IMR-90 (cell line): ENCODE measurements at regions not wholly inside any gene's neighbourhood (a gene's known extent, or its start where the extent isn't known, plus 50 kb on each side); places are given as distances from the start of the nearest gene placed in this dataset.

Experiments used
- ATAC-seq: fragments of 200-7000 bp; cut with Tn5 transposase; 2 replicates; pipeline ENCODE4 v1.9.1; 2020; ENCODE audit warnings: low read depth, mild to moderate bottlenecking, moderate library complexity
- BruUV-seq: library from RNA; stranded (reverse); fragments of 400-500 nt; replicated peaks from 2 replicates; lab custom pipeline; 2021; lab: Mats Ljungman, UMichigan
- CTCF ChIA-PET: fragments of 300-600 bp; formaldehyde crosslinking; extraction: SDS; loops from one replicate; lab custom pipeline; 2021; ENCODE audit warnings: antibody characterized with exemption; lab: Yijun Ruan, JAX
- POLR2A ChIA-PET: fragments of 300-600 bp; sonication (Branson Sonifier 250); formaldehyde crosslinking; loops from one replicate; lab custom pipeline; 2022; ENCODE audit warnings: antibody characterized with exemption; ENCODE audit not compliant: unreplicated experiment; lab: Charles Lee
- DNase-seq: peaks from one replicate; pipeline ENCODE4 v3.0.0; 2013
- H2AFZ ChIP-seq: replicated peaks from 2 replicates; pipeline ENCODE3; 2013; ENCODE audit warnings: low read length, mild to moderate bottlenecking; ENCODE audit not compliant: poor library complexity
- H2AK5ac ChIP-seq: 2 replicates; pipeline ENCODE4 v1.6.1; 2013; ENCODE audit warnings: low read depth, low read length, inconsistent platforms
- H2AK9ac ChIP-seq: replicated peaks from 2 replicates; pipeline ENCODE3; 2013; ENCODE audit warnings: mild to moderate bottlenecking, low read depth, low read length, moderate library complexity; ENCODE audit not compliant: poor library complexity
- H2BK120ac ChIP-seq: 2 replicates; pipeline ENCODE4 v1.6.1; 2013; ENCODE audit warnings: low read depth, low read length, inconsistent platforms
- H2BK15ac ChIP-seq: 3 replicates; pipeline ENCODE4 v1.6.1; 2013; ENCODE audit warnings: low read depth, low read length, inconsistent platforms
- H2BK20ac ChIP-seq: 2 replicates; pipeline ENCODE4 v1.6.1; 2013; ENCODE audit warnings: low read depth, mild to moderate bottlenecking, inconsistent platforms, low read length, moderate library complexity
- H2BK5ac ChIP-seq: 2 replicates; pipeline ENCODE4 v1.6.1; 2013; ENCODE audit warnings: mild to moderate bottlenecking, low read depth, low read length, inconsistent platforms; ENCODE audit not compliant: poor library complexity, severe bottlenecking
- H3K14ac ChIP-seq: replicated peaks from 2 replicates; pipeline ENCODE4 v1.6.1; 2013; ENCODE audit warnings: low read depth, low read length, inconsistent platforms
- H3K18ac ChIP-seq: 2 replicates; pipeline ENCODE4 v1.6.1; 2013; ENCODE audit warnings: low read depth, low read length, control low read depth
- H3K23ac ChIP-seq: 2 replicates; pipeline ENCODE4 v1.6.1; 2013; ENCODE audit warnings: low read depth, low read length, inconsistent platforms
- H3K27ac ChIP-seq: 2 replicates; pipeline ENCODE4 v1.5.1; 2013; ENCODE audit warnings: mild to moderate bottlenecking, control low read depth, low read length; ENCODE audit not compliant: insufficient read depth
- H3K27me3 ChIP-seq: 2 replicates; pipeline ENCODE4 v1.6.1; 2013; ENCODE audit warnings: low read length; ENCODE audit not compliant: control insufficient read depth, insufficient read depth
- H3K36me3 ChIP-seq: 2 replicates; pipeline ENCODE4 v1.6.1; 2013; ENCODE audit warnings: low read length, mixed read lengths; ENCODE audit not compliant: control insufficient read depth, insufficient read depth
- H3K4ac ChIP-seq: 2 replicates; pipeline ENCODE4 v1.6.1; 2013; ENCODE audit warnings: low read depth, low read length, inconsistent platforms
- H3K4me1 ChIP-seq: 2 replicates; pipeline ENCODE4 v1.6.1; 2013; ENCODE audit warnings: low read length, mixed read lengths; ENCODE audit not compliant: control insufficient read depth, insufficient read depth
- H3K4me2 ChIP-seq: 2 replicates; pipeline ENCODE4 v1.6.1; 2013; ENCODE audit warnings: low read depth, mild to moderate bottlenecking, control low read depth, low read length, moderate library complexity
- H3K4me3 ChIP-seq: 2 replicates; pipeline ENCODE4 v1.5.1; 2013; ENCODE audit warnings: low read depth, mild to moderate bottlenecking, control low read depth, low read length, moderate library complexity; ENCODE audit not compliant: insufficient read depth
- H3K56ac ChIP-seq: 2 replicates; pipeline ENCODE4 v1.6.1; 2013; ENCODE audit warnings: low read length, inconsistent platforms; ENCODE audit not compliant: insufficient read depth; ENCODE audit errors: extremely low read depth
- H3K79me1 ChIP-seq, 2 experiments: 2 replicates each; pipeline ENCODE4 v1.6.1; 2013; ENCODE audit warnings: low read length in 2 of 2, inconsistent platforms in 1 of 2, low read depth in 1 of 2
- H3K9ac ChIP-seq: 2 replicates; pipeline ENCODE4 v1.6.1; 2013; ENCODE audit warnings: low read depth, low read length, control low read depth
- H3K9me1 ChIP-seq: 2 replicates; pipeline ENCODE4 v1.6.1; 2013; ENCODE audit warnings: low read length, inconsistent platforms; ENCODE audit not compliant: insufficient read depth
- H3K9me3 ChIP-seq: 2 replicates; pipeline ENCODE4 v1.6.1; 2013; ENCODE audit warnings: low read length; ENCODE audit not compliant: control insufficient read depth, insufficient read depth
- H4K20me1 ChIP-seq: 2 replicates; pipeline ENCODE4 v1.6.1; 2013; ENCODE audit warnings: low read length, inconsistent platforms; ENCODE audit not compliant: insufficient read depth
- H4K5ac ChIP-seq: 2 replicates; pipeline ENCODE4 v1.6.1; 2013; ENCODE audit warnings: mild to moderate bottlenecking, low read depth, low read length, control low read depth
- H4K8ac ChIP-seq, 2 experiments: 2 replicates each; pipeline ENCODE4 v1.6.1; 2013; ENCODE audit warnings: low read depth in 2 of 2, low read length in 2 of 2, control low read depth in 1 of 2, inconsistent platforms in 1 of 2
- H4K91ac ChIP-seq: 2 replicates; pipeline ENCODE4 v1.6.1; 2013; ENCODE audit warnings: low read depth, low read length, inconsistent platforms; ENCODE audit not compliant: insufficient read depth
- BHLHE40 ChIP-seq: fragments of 150-350 bp; IDR thresholded peaks from 2 replicates; pipeline ENCODE4 v1.6.1; 2016; ENCODE audit warnings: mild to moderate bottlenecking, low read depth, low read length
- CEBPB ChIP-seq: IDR thresholded peaks from 2 replicates; pipeline ENCODE4 v1.6.1; 2012; ENCODE audit warnings: low read depth, low read length, improper control_type of control experiment
- CHD1 ChIP-seq: IDR thresholded peaks from 2 replicates; pipeline ENCODE4 v1.6.1; 2012; ENCODE audit warnings: low read depth, low read length, improper control_type of control experiment
- MAFK ChIP-seq: IDR thresholded peaks from 2 replicates; pipeline ENCODE4 v1.6.1; 2012; ENCODE audit warnings: low read depth, low read length, improper control_type of control experiment
- MAZ ChIP-seq: IDR thresholded peaks from 2 replicates; pipeline ENCODE4 v1.6.1; 2012; ENCODE audit warnings: low read depth, mild to moderate bottlenecking, low read length, improper control_type of control experiment, moderate library complexity, borderline replicate concordance
- MXI1 ChIP-seq: IDR thresholded peaks from 2 replicates; pipeline ENCODE4 v1.6.1; 2012; ENCODE audit warnings: low read depth, mild to moderate bottlenecking, low read length, moderate library complexity, borderline replicate concordance
- POLR2A ChIP-seq: IDR thresholded peaks from 2 replicates; pipeline ENCODE4 v1.6.1; 2012; ENCODE audit warnings: mild to moderate bottlenecking, low read depth, low read length
- RAD21 ChIP-seq: IDR thresholded peaks from 2 replicates; pipeline ENCODE4 v1.6.1; 2012; ENCODE audit warnings: low read length, improper control_type of control experiment
- RCOR1 ChIP-seq: IDR thresholded peaks from 2 replicates; pipeline ENCODE4 v1.6.1; 2012; ENCODE audit warnings: mild to moderate bottlenecking, low read length, improper control_type of control experiment; ENCODE audit not compliant: insufficient replicate concordance
- SMC3 ChIP-seq: fragments of 150-350 bp; IDR thresholded peaks from 2 replicates; pipeline ENCODE4 v1.6.1; 2016; ENCODE audit warnings: low read depth, mild to moderate bottlenecking, antibody characterized with exemption, low read length, moderate library complexity
- WGBS, 2 experiments: methylation state at CpG; one replicate each; pipeline versions ENCODE4 v1.1.5 to v1.1.7; 2013; ENCODE audit warnings: missing lambda C conversion rate in 2 of 2; ENCODE audit not compliant: insufficient read length in 1 of 2; ENCODE audit errors: extremely low coverage in 2 of 2; 5-methylcytosine and 5-hydroxymethylcytosine counted together
- dilution Hi-C: fragments of 300-500 bp; cut with HindIII; formaldehyde crosslinking; loops from one replicate; pipeline ENCODE4 v1.14.3; 2018; ENCODE audit warnings: low sequenced_read_pairs; ENCODE audit not compliant: unreplicated experiment
- in situ Hi-C: fragments of 300-500 bp; cut with MboI; formaldehyde crosslinking; loops from 3 replicates; pipeline ENCODE4 v1.14.3; 2019; ENCODE audit warnings: low sequenced_read_pairs, inconsistent platforms, mixed read lengths
- intact Hi-C: fragments of 100-400 bp; cut with micrococcal nuclease; formaldehyde crosslinking; loops from 2 replicates; pipeline ENCODE4 v1.10.0; 2022
- TF ChIP-seq, protein P1 (sequence below): conservative IDR thresholded peaks from 2 replicates; pipeline ENCODE4 v1.5.1; 2012; ENCODE audit warnings: mild to moderate bottlenecking, low read depth, low read length, improper control_type of control experiment
- TF ChIP-seq, protein P2 (sequence below): fragments of 150-350 bp; IDR thresholded peaks from 2 replicates; pipeline ENCODE4 v1.6.1; 2017; ENCODE audit warnings: mild to moderate bottlenecking, antibody characterized with exemption, low read length, low read depth

DNA sequence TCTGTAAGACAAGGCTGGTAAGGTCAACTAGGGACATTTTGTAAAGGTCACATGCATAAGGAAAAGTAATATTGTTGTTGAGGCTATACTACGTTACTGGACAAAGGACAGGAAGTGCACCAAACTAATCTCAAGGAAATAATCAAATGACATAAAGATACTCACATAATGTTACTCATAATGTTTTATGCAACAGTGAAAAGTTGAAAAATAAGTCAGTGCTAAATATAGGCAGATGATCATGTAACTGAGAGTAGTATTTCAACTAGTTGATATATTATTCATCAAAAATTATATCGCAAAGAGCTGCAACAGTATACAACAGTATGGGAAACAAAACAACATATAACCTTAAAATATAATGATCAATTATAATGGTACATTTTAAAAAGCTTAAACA is 215.7 kb downstream of the PTN start:
- DNase-seq (peak; percentile 17), ATAC-seq (no peak)
- Histone ChIP-seq H3K56ac (no peak overlapping the region; the same call in 1 of the 2 replicates), H2BK120ac (peak overlapping the region; percentile 38), H4K8ac (peak overlapping the region; percentile 20 to 62; a peak in 3 of 4 replicates), H2AFZ (no peak overlapping the region), H2BK20ac (peak overlapping the region; percentile 79), H3K4me1 (peaks cover 12% of the 10 kb centered on the region), H4K20me1 (no peaks in the 10 kb centered on the region), H2AK9ac (no peak overlapping the region), H3K27me3 (no peaks in the 10 kb centered on the region), H3K4me3 (no peak overlapping the region), H3K14ac (0 out of 2 replicates have a peak overlapping the region, but pooled peaks have one; percentile 0), H2BK5ac (peak overlapping the region; percentile 68), H2BK15ac (peak overlapping the region; percentile 82; the same call in 2 of the 3 replicates), H3K4ac (peak overlapping the region; percentile 49; the same call in 1 of the 2 replicates), H3K9ac (no peak overlapping the region), H2AK5ac (no peak overlapping the region), H4K5ac (peak overlapping the region; percentile 61), H3K36me3 (no peaks in the 10 kb centered on the region), H3K23ac (no peak overlapping the region; the same call in 1 of the 2 replicates), H3K4me2 (no peak overlapping the region), H3K79me1 (peaks cover 17 to 26% of the 10 kb centered on the region in 2 experiments; a peak in 3 of 4 replicates), H3K9me3 (no peaks in the 10 kb centered on the region), H3K18ac (peak overlapping the region; percentile 85), H4K91ac (peak overlapping the region; percentile 84; the same call in 1 of the 2 replicates), H3K9me1 (no peaks in the 10 kb centered on the region; the same call in 1 of the 2 replicates), H3K27ac (peak overlapping the region; percentile 57; the same call in 1 of the 2 replicates)
- dilution Hi-C loops (no loop called here), in situ Hi-C loops (loop anchor here (25.0 kb wide), 1 partner anchor 859 kb away; no protein-coding TSS in a partner anchor), intact Hi-C loops (no loop called here)
- no peak for TF ChIP-seq CHD1
- TF ChIP-seq BHLHE40: no peak
- no peak for TF ChIP-seq CEBPB
- no peak for TF ChIP-seq MAFK
- TF ChIP-seq RCOR1: no peak
- TF ChIP-seq RAD21: no peak
- TF ChIP-seq, protein P1, sequence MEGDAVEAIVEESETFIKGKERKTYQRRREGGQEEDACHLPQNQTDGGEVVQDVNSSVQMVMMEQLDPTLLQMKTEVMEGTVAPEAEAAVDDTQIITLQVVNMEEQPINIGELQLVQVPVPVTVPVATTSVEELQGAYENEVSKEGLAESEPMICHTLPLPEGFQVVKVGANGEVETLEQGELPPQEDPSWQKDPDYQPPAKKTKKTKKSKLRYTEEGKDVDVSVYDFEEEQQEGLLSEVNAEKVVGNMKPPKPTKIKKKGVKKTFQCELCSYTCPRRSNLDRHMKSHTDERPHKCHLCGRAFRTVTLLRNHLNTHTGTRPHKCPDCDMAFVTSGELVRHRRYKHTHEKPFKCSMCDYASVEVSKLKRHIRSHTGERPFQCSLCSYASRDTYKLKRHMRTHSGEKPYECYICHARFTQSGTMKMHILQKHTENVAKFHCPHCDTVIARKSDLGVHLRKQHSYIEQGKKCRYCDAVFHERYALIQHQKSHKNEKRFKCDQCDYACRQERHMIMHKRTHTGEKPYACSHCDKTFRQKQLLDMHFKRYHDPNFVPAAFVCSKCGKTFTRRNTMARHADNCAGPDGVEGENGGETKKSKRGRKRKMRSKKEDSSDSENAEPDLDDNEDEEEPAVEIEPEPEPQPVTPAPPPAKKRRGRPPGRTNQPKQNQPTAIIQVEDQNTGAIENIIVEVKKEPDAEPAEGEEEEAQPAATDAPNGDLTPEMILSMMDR: no peak
- TF ChIP-seq MAZ: no peak
- no peak for TF ChIP-seq SMC3
- TF ChIP-seq MXI1: no peak
- TF ChIP-seq, protein P2, sequence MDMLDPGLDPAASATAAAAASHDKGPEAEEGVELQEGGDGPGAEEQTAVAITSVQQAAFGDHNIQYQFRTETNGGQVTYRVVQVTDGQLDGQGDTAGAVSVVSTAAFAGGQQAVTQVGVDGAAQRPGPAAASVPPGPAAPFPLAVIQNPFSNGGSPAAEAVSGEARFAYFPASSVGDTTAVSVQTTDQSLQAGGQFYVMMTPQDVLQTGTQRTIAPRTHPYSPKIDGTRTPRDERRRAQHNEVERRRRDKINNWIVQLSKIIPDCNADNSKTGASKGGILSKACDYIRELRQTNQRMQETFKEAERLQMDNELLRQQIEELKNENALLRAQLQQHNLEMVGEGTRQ: no peak
- no peak for TF ChIP-seq POLR2A
- no CpG with 5 or more reads among the region's 2 CpGs for WGBS, 2 experiments
- CTCF ChIA-PET: no interaction called here
- no TSS peak for BruUV-seq
- POLR2A ChIA-PET: no interaction called here
